Left forelimb (tissue), 1 donor: ENCODE measurements at regions not wholly inside any gene's neighbourhood (a gene's known extent, or its start where the extent isn't known, plus 50 kb on each side); places are given as distances from the start of the nearest gene placed in this dataset.

Source experiments
- DNase-seq: peaks from one replicate; pipeline ENCODE4 v3.0.0-alpha.2; 2018; ENCODE audit warnings: low spot score

GRCh38 chr4:26073886-26074560, 160.0 kb downstream of the SMIM20 start:
- DNase-seq, result no peak

GRCh38 chr4:26074712-26075430, 160.9 kb downstream of the SMIM20 start:
- no peak for DNase-seq

GRCh38 chr4:26075583-26075982, 161.6 kb downstream of the SMIM20 start:
- no peak for DNase-seq

- no peak for DNase-seq
Measured at GRCh38 chr4:26076000-26076587, 162.1 kb downstream of the SMIM20 start.

- no peak for DNase-seq
Measured at GRCh38 chr4:26076896-26077295, 162.9 kb downstream of the SMIM20 start.

GRCh38 chr4:26077756-26078155, 163.7 kb downstream of the SMIM20 start:
- DNase-seq, result no peak

GRCh38 chr4:26080870-26081628, 167.0 kb downstream of the SMIM20 start:
- no peak for DNase-seq

- DNase-seq, result no peak
Measured at GRCh38 chr4:26081795-26082498, 167.9 kb downstream of the SMIM20 start.

GRCh38 chr4:26082565-26082964, 168.5 kb downstream of the SMIM20 start:
- DNase-seq, result no peak

- DNase-seq, result no peak
Measured at GRCh38 chr4:26083987-26084386, 170.0 kb downstream of the SMIM20 start.

- no peak for DNase-seq
Measured at GRCh38 chr4:26084414-26084813, 170.4 kb downstream of the SMIM20 start.

- no peak for DNase-seq
Measured at GRCh38 chr4:26085551-26085950, 171.5 kb downstream of the SMIM20 start.

GRCh38 chr4:26086621-26087441, 172.8 kb downstream of the SMIM20 start:
- DNase-seq, result no peak

GRCh38 chr4:26088433-26088928, 174.5 kb downstream of the SMIM20 start:
- no peak for DNase-seq

GRCh38 chr4:26093551-26093950, 179.5 kb downstream of the SMIM20 start:
- no peak for DNase-seq

- no peak for DNase-seq
Measured at GRCh38 chr4:26094076-26094475, 180.1 kb downstream of the SMIM20 start.

GRCh38 chr4:26094911-26095310, 180.9 kb downstream of the SMIM20 start:
- DNase-seq, result no peak

GRCh38 chr4:26099967-26100366, 185.9 kb downstream of the SMIM20 start:
- no peak for DNase-seq

GRCh38 chr4:26101011-26101410, 187.0 kb downstream of the SMIM20 start:
- no peak for DNase-seq

GRCh38 chr4:26104056-26104685, 190.2 kb downstream of the SMIM20 start:
- no peak for DNase-seq
